Stomach (tissue), 8 donors: ENCODE measurements at regions not wholly inside any gene's neighbourhood (a gene's known extent, or its start where the extent isn't known, plus 50 kb on each side); places are given as distances from the start of the nearest gene placed in this dataset.

Experiments
- DNase-seq, 2 donors: peaks; one replicate each; pipeline versions ENCODE4 v3.0.0 to v3.0.0-alpha.2; 2013 to 2019
- H3K27ac ChIP-seq, 5 donors: fragments of 200-600 bp in 4 of 5; sonication (generic) in 4 of 5; one replicate each; pipeline ENCODE4 v1.5.1; 2013 to 2019; ENCODE audit warnings: mild to moderate bottlenecking in 1 of 5, moderate library complexity in 1 of 5
- H3K27me3 ChIP-seq, 3 donors: fragments of 200-600 bp; sonication (generic); one replicate each; pipeline ENCODE4 v1.5.1; 2017 to 2019; ENCODE audit warnings: mixed run types in 1 of 3
- H3K36me3 ChIP-seq, 4 donors: fragments of 200-600 bp; sonication (generic); 1 replicate in 3 of 4; 2 replicates in 1 of 4; pipeline ENCODE4 v1.5.1; 2016 to 2019
- H3K4me1 ChIP-seq, 4 donors: fragments of 200-600 bp; sonication (generic); one replicate each; pipeline ENCODE4 v1.5.1; 2016 to 2019
- H3K4me3 ChIP-seq, 4 donors: fragments of 200-600 bp; sonication (generic) in 3 of 4; one replicate each; pipeline ENCODE4 v1.5.1; 2016 to 2019; ENCODE audit warnings: mild to moderate bottlenecking in 1 of 4
- H3K9me3 ChIP-seq, 4 donors: fragments of 200-600 bp; sonication (generic); one replicate each; pipeline ENCODE4 v1.5.1; 2016 to 2019
- CTCF ChIP-seq, 7 experiments: fragments of 450-650 bp in 4 of 7; fragments of 200-600 bp in 3 of 7; sonication (generic) in 3 of 7; IDR thresholded peaks; one replicate each; pipeline ENCODE4 v1.5.1; 2016 to 2019; ENCODE audit warnings: antibody characterized with exemption in 7 of 7, control low read depth in 2 of 7, mild to moderate bottlenecking in 1 of 7
- EP300 ChIP-seq: sonication (generic); formaldehyde crosslinking; IDR thresholded peaks from one replicate; pipeline ENCODE4 v1.6.1; 2017; ENCODE audit warnings: antibody characterized with exemption
- POLR2A ChIP-seq, 4 donors: fragments of 450-650 bp; IDR thresholded peaks; one replicate each; pipeline ENCODE4 v1.6.1; 2016; ENCODE audit warnings: antibody characterized with exemption in 4 of 4, control low read depth in 2 of 4, mild to moderate bottlenecking in 1 of 4, moderate library complexity in 1 of 4
- POLR2AphosphoS5 ChIP-seq, 3 donors: sonication (generic); formaldehyde crosslinking; IDR thresholded peaks; one replicate each; pipeline ENCODE4 v1.6.1; 2016; ENCODE audit warnings: antibody characterized with exemption in 3 of 3
- WGBS, 5 donors: extraction: QIAGEN DNeasy Blood & Tissue Kit in 3 of 5; methylation state at CpG; one replicate each; pipeline versions ENCODE4 v1.1.5 to v1.1.7; 2013 to 2018; 5-methylcytosine and 5-hydroxymethylcytosine counted together
- intact Hi-C: fragments of 100-400 bp; cut with DNase I; formaldehyde crosslinking; loops from one replicate; pipeline ENCODE4 v1.15.1; 2023; ENCODE audit warnings: low total_unique reads
- donor health status: healthy with polysubstance abuse.
- donor health status: Bipolar disorder and iron deficiency.
- donor health status: healthy.

- H3K4me1 ChIP-seq, result no peaks in the 10 kb centered on the region
- 31 to 60% (median 36%) methylated on average over 4 of the region's 4 CpGs for WGBS, 5 donors
- DNase-seq, result no peak
- H3K36me3 ChIP-seq, result no peaks in the 10 kb centered on the region
- intact Hi-C loops, result no loop called here
- TF ChIP-seq POLR2A (IDR thresholded peaks at IDR 0.05) (no peak), POLR2AphosphoS5 (IDR thresholded peaks at IDR 0.05) (no peak), EP300 (no peak), CTCF (IDR thresholded peaks at IDR 0.05) (no peak)
- H3K9me3 ChIP-seq, result peaks cover 5 to 21% (median 12%) of the 10 kb centered on the region in 4 donors
- H3K27me3 ChIP-seq, result no peaks in the 10 kb centered on the region
- no peak overlapping the region for H3K4me3 ChIP-seq
- no peak overlapping the region for H3K27ac ChIP-seq
These were observed 252.8 kb upstream of the SLC7A11 start for GRCh38 chr4:138494931-138495330.

- intact Hi-C loops, result no loop called here
- Histone ChIP-seq H3K9me3 (peaks cover under 1 to 13% (median 6%) of the 10 kb centered on the region in 4 donors), H3K4me3 (no peak overlapping the region), H3K27me3 (no peaks in the 10 kb centered on the region), H3K36me3 (no peaks in the 10 kb centered on the region), H3K4me1 (no peaks in the 10 kb centered on the region), H3K27ac (no peak overlapping the region)
- TF ChIP-seq POLR2AphosphoS5 (IDR thresholded peaks at IDR 0.05), result no peak
- no peak for TF ChIP-seq POLR2A (IDR thresholded peaks at IDR 0.05)
- no peak for TF ChIP-seq EP300
- no peak for TF ChIP-seq CTCF (IDR thresholded peaks at IDR 0.05)
- 61 to 82% (median 77%) methylated on average over 2 of the region's 2 CpGs for WGBS, 5 donors
- DNase-seq, result no peak
These were observed 252.0 kb upstream of the SLC7A11 start for GRCh38 chr4:138494116-138494515.

- TF ChIP-seq POLR2AphosphoS5 (IDR thresholded peaks at IDR 0.05), result no peak
- no peak for TF ChIP-seq EP300
- no peak for DNase-seq
- Histone ChIP-seq H3K4me3 (no peak overlapping the region), H3K27ac (no peak overlapping the region), H3K36me3 (no peaks in the 10 kb centered on the region), H3K4me1 (no peaks in the 10 kb centered on the region), H3K9me3 (no peaks in the 10 kb centered on the region), H3K27me3 (no peaks in the 10 kb centered on the region)
- WGBS, 5 donors, result 43 to 80% (median 61%) methylated on average over 1 of the region's 1 CpG
- intact Hi-C loops, result no loop called here
These were observed 250.0 kb upstream of the SLC7A11 start for GRCh38 chr4:138492176-138492575.

GRCh38 chr4:138488533-138488932, 246.4 kb upstream of the SLC7A11 start:
- 72 to 85% (median 82%) methylated on average over 4 of the region's 4 CpGs for WGBS, 5 donors
- no peak for DNase-seq
- intact Hi-C loops, result no loop called here
- no peak overlapping the region for H3K27ac ChIP-seq
- no peak overlapping the region for H3K4me3 ChIP-seq
- TF ChIP-seq EP300 (no peak), POLR2AphosphoS5 (IDR thresholded peaks at IDR 0.05) (no peak), POLR2A (IDR thresholded peaks at IDR 0.05) (no peak), CTCF (IDR thresholded peaks at IDR 0.05) (no peak)
- no peaks in the 10 kb centered on the region for H3K9me3 ChIP-seq
- no peaks in the 10 kb centered on the region for H3K4me1 ChIP-seq
- H3K27me3 ChIP-seq, result no peaks in the 10 kb centered on the region
- H3K36me3 ChIP-seq, result no peaks in the 10 kb centered on the region

- Histone ChIP-seq H3K27me3 (no peaks in the 10 kb centered on the region), H3K36me3 (no peaks in the 10 kb centered on the region), H3K4me1 (no peaks in the 10 kb centered on the region), H3K27ac (no peak overlapping the region), H3K4me3 (no peak overlapping the region), H3K9me3 (no peaks in the 10 kb centered on the region)
- intact Hi-C loops, result no loop called here
- DNase-seq, result no peak
- TF ChIP-seq CTCF (IDR thresholded peaks at IDR 0.05), result no peak
- no peak for TF ChIP-seq POLR2AphosphoS5 (IDR thresholded peaks at IDR 0.05)
- TF ChIP-seq POLR2A (IDR thresholded peaks at IDR 0.05), result no peak
- TF ChIP-seq EP300, result no peak
- 50 to 65% (median 63%) methylated on average over 4 of the region's 4 CpGs for WGBS, 5 donors
These were observed 245.5 kb upstream of the SLC7A11 start for GRCh38 chr4:138487670-138488069.
